Muscle of arm (tissue), 1 donor: ENCODE measurements at regions not wholly inside any gene's neighbourhood (a gene's known extent, or its start where the extent isn't known, plus 50 kb on each side); places are given as distances from the start of the nearest gene placed in this dataset.
"Not testable (repeated sequence)": the region's sequence is repeated elsewhere in the genome, so short reads cannot be mapped to it uniquely, and the experiment has no call there.

Source experiments
- DNase-seq: peaks from one replicate; pipeline ENCODE4 v3.0.0-alpha.2; 2013

GRCh38 chr15:100720406-100720967 is 118.1 kb downstream of the ASB7 start:
- DNase-seq = no peak

- DNase-seq = peak; percentile 80
These were observed 119.6 kb downstream of the ASB7 start for GRCh38 chr15:100721758-100722550.

GRCh38 chr15:100722551-100723314 is 120.3 kb downstream of the ASB7 start:
- DNase-seq = no peak

GRCh38 chr15:100723315-100723801 is 121.0 kb downstream of the ASB7 start:
- no peak for DNase-seq

- DNase-seq = no peak
These were observed 123.0 kb downstream of the ASB7 start for GRCh38 chr15:100725121-100726069.

- DNase-seq = no peak
These were observed 123.7 kb downstream of the ASB7 start for GRCh38 chr15:100726070-100726420.

GRCh38 chr15:100726421-100727190 is 124.2 kb downstream of the ASB7 start:
- DNase-seq = no peak

GRCh38 chr15:100727291-100727851 is 125.0 kb downstream of the ASB7 start:
- no peak for DNase-seq

GRCh38 chr15:100728371-100729201 is 126.2 kb downstream of the ASB7 start:
- no peak for DNase-seq

GRCh38 chr15:100729461-100729860 is 127.1 kb downstream of the ASB7 start:
- DNase-seq = no peak

GRCh38 chr15:100730129-100730528 is 127.7 kb downstream of the ASB7 start:
- no peak for DNase-seq

- DNase-seq = no peak
These were observed 128.4 kb downstream of the ASB7 start for GRCh38 chr15:100730655-100731266.

- DNase-seq = no peak
These were observed 129.1 kb downstream of the ASB7 start for GRCh38 chr15:100731267-100732152.

GRCh38 chr15:100732211-100733055 is 130.0 kb downstream of the ASB7 start:
- no peak for DNase-seq

GRCh38 chr15:100733101-100733842 is 130.9 kb downstream of the ASB7 start:
- DNase-seq = no peak

GRCh38 chr15:100733843-100734185 is 131.4 kb downstream of the ASB7 start:
- DNase-seq = not testable (repeated sequence)
